ENCODE measurements at regions not wholly inside any gene's neighbourhood (a gene's known extent, or its start where the extent isn't known, plus 50 kb on each side); places are given as distances from the start of the nearest gene placed in this dataset.

DNA sequence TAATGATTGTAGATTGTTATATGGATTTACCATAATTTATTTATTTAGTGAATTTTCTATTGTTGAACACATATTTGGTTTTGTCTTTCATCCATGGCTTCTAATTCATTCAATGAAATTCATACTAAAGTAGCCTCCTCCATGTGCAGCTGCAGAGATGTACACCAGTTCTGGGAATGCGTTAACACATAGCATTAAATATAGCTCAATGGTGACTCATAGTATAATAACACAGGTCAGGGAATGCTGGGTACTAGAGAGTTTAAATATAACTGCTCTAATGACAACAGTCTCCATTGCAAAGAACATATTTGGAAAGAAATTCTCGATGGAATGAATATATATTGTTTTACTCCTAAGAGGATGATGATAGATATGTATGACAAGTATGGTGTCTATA is 1190.2 kb upstream of the NRXN1 start:
- TF ChIP-seq, protein P1, sequence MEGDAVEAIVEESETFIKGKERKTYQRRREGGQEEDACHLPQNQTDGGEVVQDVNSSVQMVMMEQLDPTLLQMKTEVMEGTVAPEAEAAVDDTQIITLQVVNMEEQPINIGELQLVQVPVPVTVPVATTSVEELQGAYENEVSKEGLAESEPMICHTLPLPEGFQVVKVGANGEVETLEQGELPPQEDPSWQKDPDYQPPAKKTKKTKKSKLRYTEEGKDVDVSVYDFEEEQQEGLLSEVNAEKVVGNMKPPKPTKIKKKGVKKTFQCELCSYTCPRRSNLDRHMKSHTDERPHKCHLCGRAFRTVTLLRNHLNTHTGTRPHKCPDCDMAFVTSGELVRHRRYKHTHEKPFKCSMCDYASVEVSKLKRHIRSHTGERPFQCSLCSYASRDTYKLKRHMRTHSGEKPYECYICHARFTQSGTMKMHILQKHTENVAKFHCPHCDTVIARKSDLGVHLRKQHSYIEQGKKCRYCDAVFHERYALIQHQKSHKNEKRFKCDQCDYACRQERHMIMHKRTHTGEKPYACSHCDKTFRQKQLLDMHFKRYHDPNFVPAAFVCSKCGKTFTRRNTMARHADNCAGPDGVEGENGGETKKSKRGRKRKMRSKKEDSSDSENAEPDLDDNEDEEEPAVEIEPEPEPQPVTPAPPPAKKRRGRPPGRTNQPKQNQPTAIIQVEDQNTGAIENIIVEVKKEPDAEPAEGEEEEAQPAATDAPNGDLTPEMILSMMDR (tag by site-specific recombination; IDR thresholded peaks at IDR 0.05), result no peak
- no peak for TF ChIP-seq ZNF776 (tag by site-specific recombination; IDR thresholded peaks at IDR 0.05; ENCODE audit: borderline replicate concordance)
- TF ChIP-seq ZNF747 (tag by site-specific recombination; IDR thresholded peaks at IDR 0.05), result no peak
- TF ChIP-seq ZNF112 (tag by site-specific recombination; IDR thresholded peaks at IDR 0.05), result no peak
- no peak for TF ChIP-seq ZNF335 (tag by site-specific recombination; conservative IDR thresholded peaks at IDR 0.05)
- no peak for TF ChIP-seq ZBTB1 (tag by site-specific recombination; IDR thresholded peaks at IDR 0.05)
- TF ChIP-seq, protein P2, sequence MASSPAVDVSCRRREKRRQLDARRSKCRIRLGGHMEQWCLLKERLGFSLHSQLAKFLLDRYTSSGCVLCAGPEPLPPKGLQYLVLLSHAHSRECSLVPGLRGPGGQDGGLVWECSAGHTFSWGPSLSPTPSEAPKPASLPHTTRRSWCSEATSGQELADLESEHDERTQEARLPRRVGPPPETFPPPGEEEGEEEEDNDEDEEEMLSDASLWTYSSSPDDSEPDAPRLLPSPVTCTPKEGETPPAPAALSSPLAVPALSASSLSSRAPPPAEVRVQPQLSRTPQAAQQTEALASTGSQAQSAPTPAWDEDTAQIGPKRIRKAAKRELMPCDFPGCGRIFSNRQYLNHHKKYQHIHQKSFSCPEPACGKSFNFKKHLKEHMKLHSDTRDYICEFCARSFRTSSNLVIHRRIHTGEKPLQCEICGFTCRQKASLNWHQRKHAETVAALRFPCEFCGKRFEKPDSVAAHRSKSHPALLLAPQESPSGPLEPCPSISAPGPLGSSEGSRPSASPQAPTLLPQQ (tag by site-specific recombination; IDR thresholded peaks at IDR 0.05), result no peak
- no peak for TF ChIP-seq REST (tag by site-specific recombination; IDR thresholded peaks at IDR 0.05)
- TF ChIP-seq PBX3 (CRISPR knock-in tag; IDR thresholded peaks at IDR 0.05), result no peak
- TF ChIP-seq ZBTB10 (tag by site-specific recombination; IDR thresholded peaks at IDR 0.05), result no peak
